ENCODE measurements at regions not wholly inside any gene's neighbourhood (a gene's known extent, or its start where the extent isn't known, plus 50 kb on each side); places are given as distances from the start of the nearest gene placed in this dataset.

GRCh38 chr1:193606035-193606434 is 419.6 kb upstream of the B3GALT2 start:
- ChIA-PET POLR2A (no interaction called here), CTCF (no interaction called here), SMC1A (ENCODE audit: uncharacterized antibody, unreplicated experiment) (interaction anchor here (0.6 kb wide), 2 partner anchors 10 to 82 kb away, joined by 3 read pairs; no protein-coding TSS in a partner anchor), RAD21 (ENCODE audit: unreplicated experiment) (no interaction called here)
- in situ Hi-C loops (cut with MboI) = no loop called here
- BruUV-seq (replicated peaks) = no TSS peak
- intact Hi-C loops (cut with micrococcal nuclease; ENCODE audit: unreplicated experiment) = no loop called here
- no peak overlapping the region for H3K4me3 ChIP-seq
- H3K9me3 ChIP-seq (replicated peaks; ENCODE audit: control insufficient read depth, insufficient read depth, low read length) = no peaks in the 10 kb centered on the region
- no peak overlapping the region for H2AFZ ChIP-seq (ENCODE audit: control insufficient read depth, low read depth, low read length)
- H3K79me2 ChIP-seq (ENCODE audit: control insufficient read depth, insufficient read depth, low read length) = no peaks in the 10 kb centered on the region
- H3K27me3 ChIP-seq (replicated peaks in 1 of 2; ENCODE audit: control insufficient read depth in 2 of 2, insufficient read depth in 2 of 2, low read length in 1 of 2) = no peaks in the 10 kb centered on the region
- no peak overlapping the region for H3K4me2 ChIP-seq (ENCODE audit: control insufficient read depth, insufficient read depth)
- no peak for FAIRE-seq
- H3K9ac ChIP-seq (ENCODE audit: control insufficient read depth, insufficient read depth, low read length) = no peak overlapping the region
- DNase-seq (ENCODE audit: low read depth, low spot score) = no peak
- WGBS (ENCODE audit: insufficient coverage, insufficient replicate concordance, low lambda C conversion rate, missing lambda C conversion rate) = 62% methylated on average over 5 of the region's 5 CpGs
- no peaks in the 10 kb centered on the region for H4K20me1 ChIP-seq (ENCODE audit: control insufficient read depth, insufficient read depth)
- ATAC-seq = no peak
- TF ChIP-seq RB1 (IDR thresholded peaks at IDR 0.05; ENCODE audit: borderline replicate concordance) (no peak), ZNF384 (IDR thresholded peaks at IDR 0.05; ENCODE audit: borderline replicate concordance, low read depth, low read length) (no peak), SUPT20H (IDR thresholded peaks at IDR 0.05; ENCODE audit: borderline replicate concordance, control insufficient read depth, low read depth, low read length) (no peak), IRF4 (IDR thresholded peaks at IDR 0.05; ENCODE audit: low read depth, low read length) (no peak), RBBP5 (conservative IDR thresholded peaks at IDR 0.05) (no peak), PAX5 (IDR thresholded peaks at IDR 0.05; ENCODE audit: borderline replicate concordance, low read depth, low read length) (no peak), POLR2AphosphoS2 (IDR thresholded peaks at IDR 0.05; ENCODE audit: low read depth, low read length) (no peak), KAT2A (conservative IDR thresholded peaks at IDR 0.05; ENCODE audit: control insufficient read depth, low read depth, low read length) (no peak), CUX1 (IDR thresholded peaks at IDR 0.05; ENCODE audit: insufficient replicate concordance, low read depth, low read length) (no peak), RAD21 (IDR thresholded peaks at IDR 0.05; ENCODE audit: insufficient read depth, low read depth, low read length) (no peak), CBX5 (IDR thresholded peaks at IDR 0.05; ENCODE audit: low read depth) (no peak), PKNOX1 (IDR thresholded peaks at IDR 0.05) (no peak), SREBF2 (IDR thresholded peaks at IDR 0.05; ENCODE audit: low read length) (no peak)
- no peaks in the 10 kb centered on the region for H3K36me3 ChIP-seq (ENCODE audit: control insufficient read depth in 2 of 2, insufficient read depth in 2 of 2, low read length in 1 of 2)
- H3K4me1 ChIP-seq (ENCODE audit: control insufficient read depth, insufficient read depth, low read length) = no peaks in the 10 kb centered on the region
- no peak overlapping the region for H3K27ac ChIP-seq (ENCODE audit: control insufficient read depth, insufficient read depth)
